HL-60 (cell line): ENCODE measurements at regions not wholly inside any gene's neighbourhood (a gene's known extent, or its start where the extent isn't known, plus 50 kb on each side); places are given as distances from the start of the nearest gene placed in this dataset.

ENCODE experiments used
- CTCF ChIP-seq: IDR thresholded peaks from one replicate; pipeline ENCODE4 v1.5.1; 2011; ENCODE audit warnings: low read length, control low read depth, inconsistent platforms; ENCODE audit not compliant: insufficient read depth
- POLR2AphosphoS5 ChIP-seq: IDR thresholded peaks from 2 replicates; pipeline ENCODE4 v1.6.1; 2012; ENCODE audit warnings: low read depth
- TF ChIP-seq, protein P1 (sequence below): IDR thresholded peaks from 2 replicates; pipeline ENCODE4 v1.6.1; 2012; ENCODE audit warnings: low read depth; ENCODE audit not compliant: insufficient replicate concordance

GRCh38 chr16:29154088-29154487 lies 169.2 kb downstream of the LAT start:
- TF ChIP-seq CTCF (no peak), POLR2AphosphoS5 (no peak)
- TF ChIP-seq, protein P1, sequence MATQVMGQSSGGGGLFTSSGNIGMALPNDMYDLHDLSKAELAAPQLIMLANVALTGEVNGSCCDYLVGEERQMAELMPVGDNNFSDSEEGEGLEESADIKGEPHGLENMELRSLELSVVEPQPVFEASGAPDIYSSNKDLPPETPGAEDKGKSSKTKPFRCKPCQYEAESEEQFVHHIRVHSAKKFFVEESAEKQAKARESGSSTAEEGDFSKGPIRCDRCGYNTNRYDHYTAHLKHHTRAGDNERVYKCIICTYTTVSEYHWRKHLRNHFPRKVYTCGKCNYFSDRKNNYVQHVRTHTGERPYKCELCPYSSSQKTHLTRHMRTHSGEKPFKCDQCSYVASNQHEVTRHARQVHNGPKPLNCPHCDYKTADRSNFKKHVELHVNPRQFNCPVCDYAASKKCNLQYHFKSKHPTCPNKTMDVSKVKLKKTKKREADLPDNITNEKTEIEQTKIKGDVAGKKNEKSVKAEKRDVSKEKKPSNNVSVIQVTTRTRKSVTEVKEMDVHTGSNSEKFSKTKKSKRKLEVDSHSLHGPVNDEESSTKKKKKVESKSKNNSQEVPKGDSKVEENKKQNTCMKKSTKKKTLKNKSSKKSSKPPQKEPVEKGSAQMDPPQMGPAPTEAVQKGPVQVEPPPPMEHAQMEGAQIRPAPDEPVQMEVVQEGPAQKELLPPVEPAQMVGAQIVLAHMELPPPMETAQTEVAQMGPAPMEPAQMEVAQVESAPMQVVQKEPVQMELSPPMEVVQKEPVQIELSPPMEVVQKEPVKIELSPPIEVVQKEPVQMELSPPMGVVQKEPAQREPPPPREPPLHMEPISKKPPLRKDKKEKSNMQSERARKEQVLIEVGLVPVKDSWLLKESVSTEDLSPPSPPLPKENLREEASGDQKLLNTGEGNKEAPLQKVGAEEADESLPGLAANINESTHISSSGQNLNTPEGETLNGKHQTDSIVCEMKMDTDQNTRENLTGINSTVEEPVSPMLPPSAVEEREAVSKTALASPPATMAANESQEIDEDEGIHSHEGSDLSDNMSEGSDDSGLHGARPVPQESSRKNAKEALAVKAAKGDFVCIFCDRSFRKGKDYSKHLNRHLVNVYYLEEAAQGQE = no peak
